ENCODE measurements at regions not wholly inside any gene's neighbourhood (a gene's known extent, or its start where the extent isn't known, plus 50 kb on each side); places are given as distances from the start of the nearest gene placed in this dataset.

- Histone ChIP-seq H3K27me3 (no peaks in the 10 kb centered on the region), H3K9me3 (peaks cover 0 to 10% (median 6%) of the 10 kb centered on the region in 4 donors), H3K27ac (no peak overlapping the region), H3K36me3 (no peaks in the 10 kb centered on the region), H3K4me1 (no peaks in the 10 kb centered on the region), H3K4me3 (no peak overlapping the region)
- intact Hi-C loops (cut with DNase I; ENCODE audit: low total_unique reads), result no loop called here
- WGBS, 5 donors, result 62 to 72% (median 69%) methylated on average over 4 of the region's 4 CpGs
- TF ChIP-seq EP300 (IDR thresholded peaks at IDR 0.05) (no peak), POLR2A (IDR thresholded peaks at IDR 0.05) (no peak), POLR2AphosphoS5 (IDR thresholded peaks at IDR 0.05) (no peak)
- TF ChIP-seq, protein P1, sequence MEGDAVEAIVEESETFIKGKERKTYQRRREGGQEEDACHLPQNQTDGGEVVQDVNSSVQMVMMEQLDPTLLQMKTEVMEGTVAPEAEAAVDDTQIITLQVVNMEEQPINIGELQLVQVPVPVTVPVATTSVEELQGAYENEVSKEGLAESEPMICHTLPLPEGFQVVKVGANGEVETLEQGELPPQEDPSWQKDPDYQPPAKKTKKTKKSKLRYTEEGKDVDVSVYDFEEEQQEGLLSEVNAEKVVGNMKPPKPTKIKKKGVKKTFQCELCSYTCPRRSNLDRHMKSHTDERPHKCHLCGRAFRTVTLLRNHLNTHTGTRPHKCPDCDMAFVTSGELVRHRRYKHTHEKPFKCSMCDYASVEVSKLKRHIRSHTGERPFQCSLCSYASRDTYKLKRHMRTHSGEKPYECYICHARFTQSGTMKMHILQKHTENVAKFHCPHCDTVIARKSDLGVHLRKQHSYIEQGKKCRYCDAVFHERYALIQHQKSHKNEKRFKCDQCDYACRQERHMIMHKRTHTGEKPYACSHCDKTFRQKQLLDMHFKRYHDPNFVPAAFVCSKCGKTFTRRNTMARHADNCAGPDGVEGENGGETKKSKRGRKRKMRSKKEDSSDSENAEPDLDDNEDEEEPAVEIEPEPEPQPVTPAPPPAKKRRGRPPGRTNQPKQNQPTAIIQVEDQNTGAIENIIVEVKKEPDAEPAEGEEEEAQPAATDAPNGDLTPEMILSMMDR (IDR thresholded peaks at IDR 0.05), result no peak
- DNase-seq, result no peak
Measured at GRCh38 chr10:33539116-33539515, 204.6 kb upstream of the NRP1 start.

- Histone ChIP-seq H3K4me1 (no peaks in the 10 kb centered on the region), H3K36me3 (no peaks in the 10 kb centered on the region), H3K4me3 (no peak overlapping the region), H3K27me3 (no peaks in the 10 kb centered on the region), H3K27ac (no peak overlapping the region), H3K9me3 (no peaks in the 10 kb centered on the region)
- TF ChIP-seq POLR2A (IDR thresholded peaks at IDR 0.05), result no peak
- no peak for TF ChIP-seq POLR2AphosphoS5 (IDR thresholded peaks at IDR 0.05)
- no peak for TF ChIP-seq EP300 (IDR thresholded peaks at IDR 0.05)
- TF ChIP-seq, protein P1 (IDR thresholded peaks at IDR 0.05), result no peak
- WGBS, 5 donors, result 85 to 100% (median 92%) methylated on average over 1 of the region's 1 CpG
- intact Hi-C loops (cut with DNase I; ENCODE audit: low total_unique reads), result no loop called here
- DNase-seq, result no peak
Measured at GRCh38 chr10:33537066-33537465, 202.6 kb upstream of the NRP1 start.

GRCh38 chr10:33536508-33536907 is 202.0 kb upstream of the NRP1 start:
- intact Hi-C loops (cut with DNase I; ENCODE audit: low total_unique reads), result no loop called here
- 81 to 93% (median 87%) methylated on average over 3 of the region's 3 CpGs for WGBS, 5 donors

GRCh38 chr10:33535866-33536265 is 201.4 kb upstream of the NRP1 start:
- DNase-seq, result no peak
- Histone ChIP-seq H3K9me3 (no peaks in the 10 kb centered on the region), H3K4me1 (no peaks in the 10 kb centered on the region), H3K36me3 (no peaks in the 10 kb centered on the region), H3K4me3 (no peak overlapping the region), H3K27ac (no peak overlapping the region), H3K27me3 (no peaks in the 10 kb centered on the region)
- intact Hi-C loops (cut with DNase I; ENCODE audit: low total_unique reads), result no loop called here
- TF ChIP-seq EP300 (IDR thresholded peaks at IDR 0.05) (no peak), POLR2AphosphoS5 (IDR thresholded peaks at IDR 0.05) (no peak), POLR2A (IDR thresholded peaks at IDR 0.05) (no peak)
- TF ChIP-seq, protein P1 (IDR thresholded peaks at IDR 0.05), result no peak

More at GRCh38 chr10:33536508-33536907, 202.0 kb upstream of the NRP1 start:
- H3K27ac ChIP-seq, result no peak overlapping the region
- H3K36me3 ChIP-seq, result no peaks in the 10 kb centered on the region
- H3K4me3 ChIP-seq, result no peak overlapping the region
- TF ChIP-seq EP300 (IDR thresholded peaks at IDR 0.05) (no peak), POLR2AphosphoS5 (IDR thresholded peaks at IDR 0.05) (no peak), POLR2A (IDR thresholded peaks at IDR 0.05) (no peak)
- TF ChIP-seq, protein P1 (IDR thresholded peaks at IDR 0.05), result no peak
- H3K27me3 ChIP-seq, result no peaks in the 10 kb centered on the region
- H3K4me1 ChIP-seq, result no peaks in the 10 kb centered on the region
- H3K9me3 ChIP-seq, result no peaks in the 10 kb centered on the region
- no peak for DNase-seq

Measured in stomach (tissue), 8 donors.